Astrocyte of the spinal cord (primary cell): ENCODE measurements at regions not wholly inside any gene's neighbourhood (a gene's known extent, or its start where the extent isn't known, plus 50 kb on each side); places are given as distances from the start of the nearest gene placed in this dataset.

Source experiments
- DNase-seq: peaks from one replicate; pipeline ENCODE4 v3.0.0; 2011; ENCODE audit warnings: low read depth, low spot score
- H3K4me3 ChIP-seq: 2 replicates; pipeline ENCODE4 v1.5.1; 2011; ENCODE audit warnings: low read depth, mild to moderate bottlenecking, low read length, moderate library complexity
- in situ Hi-C: cut with HindIII; loops from 2 replicates; pipeline ENCODE4 v1.10.0; 2017; ENCODE audit warnings: low sequenced_read_pairs
- TF ChIP-seq, protein P1 (sequence below): IDR thresholded peaks from 2 replicates; pipeline ENCODE4 v1.5.1; 2012; ENCODE audit warnings: low read depth, mild to moderate bottlenecking, low read length, inconsistent platforms

DNA sequence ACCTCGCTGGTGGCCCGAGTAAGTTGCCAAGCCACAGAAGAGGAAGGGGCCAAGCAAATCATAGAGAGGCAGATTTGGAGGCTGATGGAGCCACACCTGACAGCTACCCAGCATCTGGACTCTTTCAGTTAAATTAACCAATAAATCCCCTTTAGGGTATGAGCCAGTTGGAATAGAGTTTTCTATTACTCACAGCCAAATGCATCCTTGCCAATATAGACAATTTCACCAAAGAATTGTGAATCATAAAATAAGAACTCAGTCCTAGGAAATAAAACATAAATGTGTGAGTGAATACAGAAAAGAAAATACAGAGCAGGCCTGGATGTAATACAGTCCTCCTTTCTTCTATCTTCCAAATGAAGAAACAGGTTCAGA lies 161.6 kb upstream of the ANKRD28 start:
- H3K4me3 ChIP-seq: no peak overlapping the region
- in situ Hi-C loops: no loop called here
- DNase-seq: peak; percentile 43
- TF ChIP-seq, protein P1, sequence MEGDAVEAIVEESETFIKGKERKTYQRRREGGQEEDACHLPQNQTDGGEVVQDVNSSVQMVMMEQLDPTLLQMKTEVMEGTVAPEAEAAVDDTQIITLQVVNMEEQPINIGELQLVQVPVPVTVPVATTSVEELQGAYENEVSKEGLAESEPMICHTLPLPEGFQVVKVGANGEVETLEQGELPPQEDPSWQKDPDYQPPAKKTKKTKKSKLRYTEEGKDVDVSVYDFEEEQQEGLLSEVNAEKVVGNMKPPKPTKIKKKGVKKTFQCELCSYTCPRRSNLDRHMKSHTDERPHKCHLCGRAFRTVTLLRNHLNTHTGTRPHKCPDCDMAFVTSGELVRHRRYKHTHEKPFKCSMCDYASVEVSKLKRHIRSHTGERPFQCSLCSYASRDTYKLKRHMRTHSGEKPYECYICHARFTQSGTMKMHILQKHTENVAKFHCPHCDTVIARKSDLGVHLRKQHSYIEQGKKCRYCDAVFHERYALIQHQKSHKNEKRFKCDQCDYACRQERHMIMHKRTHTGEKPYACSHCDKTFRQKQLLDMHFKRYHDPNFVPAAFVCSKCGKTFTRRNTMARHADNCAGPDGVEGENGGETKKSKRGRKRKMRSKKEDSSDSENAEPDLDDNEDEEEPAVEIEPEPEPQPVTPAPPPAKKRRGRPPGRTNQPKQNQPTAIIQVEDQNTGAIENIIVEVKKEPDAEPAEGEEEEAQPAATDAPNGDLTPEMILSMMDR: no peak

DNA sequence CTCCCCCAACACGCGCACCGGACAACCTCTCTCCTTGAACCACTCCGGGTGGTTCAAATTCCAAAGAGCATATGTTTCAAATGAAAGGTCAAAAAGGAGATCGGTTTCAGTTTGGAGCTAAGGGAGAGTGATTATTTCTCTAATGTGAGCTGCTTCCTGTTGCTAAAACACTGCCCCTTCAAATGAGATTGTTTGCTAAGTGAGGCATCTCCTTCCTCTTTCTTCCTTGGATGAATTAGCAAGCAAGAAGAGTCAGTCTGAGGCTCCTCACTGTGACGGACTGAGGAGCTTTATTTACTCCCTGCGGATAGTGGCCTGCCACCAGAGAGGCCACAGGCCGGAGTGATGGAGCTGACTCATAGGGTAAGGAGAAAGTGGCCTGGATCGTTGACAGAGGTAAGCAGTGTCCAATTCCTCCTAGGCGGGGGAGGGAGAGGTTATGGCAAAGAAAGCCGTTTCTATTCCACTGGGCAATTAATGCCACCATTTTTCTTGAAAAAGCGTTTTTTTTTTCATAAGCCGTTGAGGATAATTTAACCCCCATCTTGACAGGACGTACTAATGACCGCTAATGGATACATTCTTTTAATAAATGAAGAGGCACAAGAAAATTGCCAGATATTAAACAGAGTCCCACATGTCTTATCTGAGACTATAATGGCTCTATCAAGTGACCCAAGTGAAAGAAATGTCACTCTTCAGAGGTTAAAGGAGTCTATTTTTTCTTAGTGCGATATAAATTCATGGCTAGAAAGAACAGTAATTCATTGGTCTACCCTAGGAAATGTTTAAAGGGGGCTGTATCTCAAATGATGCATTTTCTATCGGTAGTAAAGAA lies 167.0 kb upstream of the ANKRD28 start:
- TF ChIP-seq, protein P1: no peak
- in situ Hi-C loops: no loop called here
- no peak overlapping the region for H3K4me3 ChIP-seq
- DNase-seq: peak; percentile 69

GRCh38 chr3:15967577-15967976 lies 169.8 kb upstream of the ANKRD28 start:
- in situ Hi-C loops: no loop called here
- no peak for DNase-seq
- TF ChIP-seq, protein P1: no peak
- H3K4me3 ChIP-seq: no peak overlapping the region

GRCh38 chr3:15969874-15970640 lies 172.3 kb upstream of the ANKRD28 start:
- no peak for DNase-seq
- TF ChIP-seq, protein P1: no peak
- no peak overlapping the region for H3K4me3 ChIP-seq
- in situ Hi-C loops: no loop called here

GRCh38 chr3:15973414-15973813 lies 175.6 kb upstream of the ANKRD28 start:
- H3K4me3 ChIP-seq: no peak overlapping the region
- no peak for DNase-seq
- TF ChIP-seq, protein P1: no peak
- in situ Hi-C loops: no loop called here

DNA sequence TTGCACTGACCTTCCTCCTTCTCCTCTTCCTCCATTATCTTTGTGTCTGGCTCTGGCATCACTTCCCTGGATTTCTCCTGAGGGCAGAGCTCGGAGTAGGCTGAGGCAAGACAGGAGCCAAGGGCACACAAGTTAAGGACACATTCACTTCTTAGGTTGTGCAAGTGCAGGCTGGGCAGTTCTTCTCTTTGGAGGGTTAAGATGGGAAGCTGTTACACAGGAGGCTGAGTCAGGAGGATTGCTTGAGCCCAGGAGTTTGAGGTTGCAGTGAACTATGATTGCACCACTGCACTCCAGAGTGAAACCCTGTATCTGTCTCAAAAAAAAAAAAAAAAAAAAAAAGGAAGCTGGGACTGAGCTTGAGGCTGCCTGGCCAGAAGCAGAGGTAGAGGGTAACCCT lies 176.2 kb upstream of the ANKRD28 start:
- in situ Hi-C loops: no loop called here
- DNase-seq: no peak
- H3K4me3 ChIP-seq: no peak overlapping the region
- TF ChIP-seq, protein P1: no peak
